ENCODE measurements at regions not wholly inside any gene's neighbourhood (a gene's known extent, or its start where the extent isn't known, plus 50 kb on each side); places are given as distances from the start of the nearest gene placed in this dataset.

DNA sequence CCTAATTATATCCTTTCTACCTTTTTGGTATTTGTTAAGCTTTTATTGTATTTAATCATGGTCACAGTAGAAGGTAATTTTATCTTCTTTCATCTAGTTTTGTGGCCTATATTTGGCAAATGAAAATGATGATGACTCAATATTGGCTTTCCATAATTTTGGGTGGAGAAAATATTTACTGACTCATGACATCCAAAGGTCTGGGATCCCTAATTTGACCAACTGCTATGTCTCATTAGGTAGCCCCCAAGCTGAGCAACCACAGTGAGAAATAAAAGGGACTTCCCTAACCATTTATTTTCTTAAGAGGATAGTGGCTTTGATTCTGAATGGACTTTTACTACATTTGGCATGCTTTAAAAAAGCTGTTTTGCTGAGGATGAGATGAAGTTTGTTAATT is 289.5 kb downstream of the RMST start:
- no peak overlapping the region for H3K18ac ChIP-seq (ENCODE audit: insufficient read length, low read depth, low read length)
- no peaks in the 10 kb centered on the region for H3K9me3 ChIP-seq (ENCODE audit: control insufficient read depth, low read depth, low read length)
- H4K91ac ChIP-seq (ENCODE audit: insufficient read length, low read depth, low read length): no peak overlapping the region
- H3K27me3 ChIP-seq (ENCODE audit: insufficient read depth, low read length): no peaks in the 10 kb centered on the region
- H2BK5ac ChIP-seq (ENCODE audit: insufficient read length, low read length): no peak overlapping the region
- H3T11ph ChIP-seq (ENCODE audit: low read length): no peak overlapping the region
- Mint-ChIP-seq H3K36me3 (ENCODE audit: insufficient read depth in 1 of 3, low read depth in 3 of 3) (no peaks in the 10 kb centered on the region; a peak in 1 of 7 replicates), H3K27me3 (ENCODE audit: low read depth) (no peaks in the 10 kb centered on the region), H3K4me1 (peaks cover 24 to 31% of the 10 kb centered on the region in 2 experiments), H3K4me3 (no peak overlapping the region), H3K27ac (no peak overlapping the region), H3K9me3 (no peaks in the 10 kb centered on the region)
- no peak overlapping the region for H2AFZ ChIP-seq (ENCODE audit: low read length)
- no peak overlapping the region for H2BK20ac ChIP-seq (ENCODE audit: low read depth, low read length, poor library complexity, severe bottlenecking)
- no peaks in the 10 kb centered on the region for H3K23me2 ChIP-seq (ENCODE audit: insufficient read length, low read depth, low read length, poor library complexity, severe bottlenecking)
- H3K4me1 ChIP-seq (ENCODE audit: insufficient read depth, low read length): no peaks in the 10 kb centered on the region; the same call in 1 of the 2 replicates
- H2BK15ac ChIP-seq (ENCODE audit: low read depth, low read length): no peak overlapping the region
- H3K79me2 ChIP-seq (ENCODE audit: insufficient read depth, low read length): no peaks in the 10 kb centered on the region
- H3K4me2 ChIP-seq (ENCODE audit: insufficient read depth, insufficient read length, low read length): no peak overlapping the region
- H3K4ac ChIP-seq (ENCODE audit: low read depth, low read length): no peak overlapping the region
- no peaks in the 10 kb centered on the region for H4K20me1 ChIP-seq (ENCODE audit: control insufficient read depth, insufficient read depth, insufficient read length)
- H2BK120ac ChIP-seq (ENCODE audit: low read depth, low read length, poor library complexity, severe bottlenecking): no peak overlapping the region
- no peak overlapping the region for H2AK5ac ChIP-seq (ENCODE audit: insufficient read length, low read length)
- no peak overlapping the region for H3K27ac ChIP-seq (ENCODE audit: insufficient read length, low read depth, low read length)
- no peak overlapping the region for H3K9ac ChIP-seq (ENCODE audit: extremely low read depth, insufficient read length, low read length)
- no peak for DNase-seq
- H3K79me1 ChIP-seq (ENCODE audit: insufficient read depth, low read depth, low read length, poor library complexity, severe bottlenecking): no peaks in the 10 kb centered on the region
- H4K5ac ChIP-seq (ENCODE audit: insufficient read length, low read depth, low read length): no peak overlapping the region
- H3K56ac ChIP-seq (ENCODE audit: insufficient read length, low read depth, low read length): no peak overlapping the region
- TF ChIP-seq, protein P1, sequence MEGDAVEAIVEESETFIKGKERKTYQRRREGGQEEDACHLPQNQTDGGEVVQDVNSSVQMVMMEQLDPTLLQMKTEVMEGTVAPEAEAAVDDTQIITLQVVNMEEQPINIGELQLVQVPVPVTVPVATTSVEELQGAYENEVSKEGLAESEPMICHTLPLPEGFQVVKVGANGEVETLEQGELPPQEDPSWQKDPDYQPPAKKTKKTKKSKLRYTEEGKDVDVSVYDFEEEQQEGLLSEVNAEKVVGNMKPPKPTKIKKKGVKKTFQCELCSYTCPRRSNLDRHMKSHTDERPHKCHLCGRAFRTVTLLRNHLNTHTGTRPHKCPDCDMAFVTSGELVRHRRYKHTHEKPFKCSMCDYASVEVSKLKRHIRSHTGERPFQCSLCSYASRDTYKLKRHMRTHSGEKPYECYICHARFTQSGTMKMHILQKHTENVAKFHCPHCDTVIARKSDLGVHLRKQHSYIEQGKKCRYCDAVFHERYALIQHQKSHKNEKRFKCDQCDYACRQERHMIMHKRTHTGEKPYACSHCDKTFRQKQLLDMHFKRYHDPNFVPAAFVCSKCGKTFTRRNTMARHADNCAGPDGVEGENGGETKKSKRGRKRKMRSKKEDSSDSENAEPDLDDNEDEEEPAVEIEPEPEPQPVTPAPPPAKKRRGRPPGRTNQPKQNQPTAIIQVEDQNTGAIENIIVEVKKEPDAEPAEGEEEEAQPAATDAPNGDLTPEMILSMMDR (conservative IDR thresholded peaks at IDR 0.05): no peak
- no peak overlapping the region for H4K8ac ChIP-seq (replicated peaks; ENCODE audit: insufficient read length, low read depth, low read length)
- H3K14ac ChIP-seq (ENCODE audit: insufficient read depth, low read length): no peak overlapping the region
- H3K23ac ChIP-seq (ENCODE audit: insufficient read length, low read depth, low read length): no peak overlapping the region
- no peak overlapping the region for H2BK12ac ChIP-seq (ENCODE audit: insufficient read length, low read depth, low read length)

Data from H9 (cell line).